SHP77 treated with DMSO at 0.1 percent for 48 hours (cell line): ENCODE measurements at regions not wholly inside any gene's neighbourhood (a gene's known extent, or its start where the extent isn't known, plus 50 kb on each side); places are given as distances from the start of the nearest gene placed in this dataset.
A peak's percentile ranks its signal among the peaks of the same experiment; 100 is the strongest.

ENCODE experiments used
- DNase-seq: peaks from one replicate; lab custom pipeline; 2025; lab: John Stamatoyannopoulos, UW

- peak; percentile 22 for DNase-seq
These were observed 65.0 kb upstream of the SLC2A12 start for GRCh38 chr6:134117409-134117808.

DNA sequence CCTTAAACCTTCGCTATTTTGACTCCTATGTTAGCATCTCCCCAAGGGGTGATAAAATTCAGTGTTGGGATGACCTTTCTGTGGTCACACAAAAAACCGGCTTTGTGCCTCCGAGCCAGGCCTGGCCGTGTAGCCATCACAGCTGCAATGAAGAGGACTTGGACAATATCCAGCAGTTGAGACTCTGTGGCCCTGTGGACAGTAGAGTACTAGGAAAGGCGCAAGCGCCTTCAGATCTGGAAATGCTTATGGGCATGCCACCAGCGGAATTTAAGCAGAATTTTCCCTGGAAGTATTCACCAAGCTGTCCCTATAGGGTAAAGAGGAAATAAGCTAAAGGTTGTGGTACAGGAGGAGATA, 63.3 kb upstream of the SLC2A12 start:
- peak; percentile 20 for DNase-seq

DNA sequence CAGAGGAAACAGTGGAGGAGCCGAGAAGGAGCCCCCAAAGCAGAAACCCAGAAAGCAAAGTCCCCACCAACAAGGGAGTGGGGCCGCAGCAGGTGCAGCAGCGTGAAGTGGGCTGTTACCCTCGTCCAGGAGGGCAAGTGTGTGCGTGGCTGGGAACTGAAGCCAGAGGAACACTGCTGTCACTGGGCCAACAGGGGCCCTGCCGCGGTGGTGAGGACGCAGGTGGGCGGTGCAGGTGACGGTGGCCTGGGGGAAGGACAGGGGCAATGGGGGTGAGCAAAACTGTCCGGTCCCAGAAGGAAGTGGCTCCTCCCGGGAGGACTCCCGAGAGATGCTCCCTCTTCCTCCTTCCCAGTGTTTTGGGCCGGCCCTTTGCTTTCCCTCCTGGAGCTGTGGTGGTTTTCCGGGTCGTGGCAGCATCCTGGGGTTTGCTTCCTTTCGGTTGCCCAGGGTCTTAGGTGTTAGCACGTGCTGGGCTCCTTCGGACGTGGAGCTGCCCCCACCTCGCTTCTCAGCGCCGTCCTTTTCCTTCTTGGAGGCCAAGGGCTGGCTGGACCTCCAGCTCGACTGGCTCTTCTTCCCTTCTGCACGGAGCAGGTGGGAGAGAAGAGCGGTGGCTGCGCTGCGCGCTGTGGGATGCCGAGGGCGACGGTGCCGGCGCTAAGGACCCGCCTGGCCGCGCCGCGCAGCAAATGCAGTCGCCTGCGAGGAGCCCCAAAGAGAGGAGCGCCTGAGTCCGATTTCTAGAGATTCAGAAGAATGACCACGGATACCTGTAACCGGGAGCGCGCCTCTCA, 62.7 kb upstream of the SLC2A12 start:
- DNase-seq = no peak

DNA sequence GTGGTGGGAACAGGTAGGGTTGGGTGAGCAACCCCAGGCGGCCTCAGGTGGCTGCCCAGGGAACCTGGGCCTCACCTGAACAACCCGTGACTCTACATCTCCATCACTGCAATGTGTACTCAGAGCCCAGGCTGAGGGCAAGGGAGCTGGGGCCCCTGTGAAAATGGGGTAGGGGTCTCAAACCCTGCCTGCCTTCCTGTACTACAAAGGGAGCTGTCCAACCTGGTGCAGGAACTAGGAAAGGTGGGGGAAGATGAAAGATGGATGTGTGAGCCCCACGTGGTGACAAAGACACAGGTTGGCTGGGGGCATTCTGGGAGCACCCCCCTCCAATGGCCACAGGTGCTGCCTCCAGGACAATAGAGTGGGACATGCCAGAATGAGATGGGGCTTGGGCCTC, 62.1 kb upstream of the SLC2A12 start:
- no peak for DNase-seq

- no peak for DNase-seq
These were observed 59.3 kb upstream of the SLC2A12 start for GRCh38 chr6:134111726-134112125.

GRCh38 chr6:134111062-134111677, 58.7 kb upstream of the SLC2A12 start:
- peak; percentile 18 for DNase-seq

- DNase-seq = no peak
These were observed 54.3 kb upstream of the SLC2A12 start for GRCh38 chr6:134106702-134107101.

GRCh38 chr6:134105940-134106339, 53.5 kb upstream of the SLC2A12 start:
- no peak for DNase-seq

GRCh38 chr6:134103006-134103405, 50.6 kb upstream of the SLC2A12 start:
- no peak for DNase-seq
